HCEC 1CT (cell line): ENCODE measurements at regions not wholly inside any gene's neighbourhood (a gene's known extent, or its start where the extent isn't known, plus 50 kb on each side); places are given as distances from the start of the nearest gene placed in this dataset.
"Not testable (repeated sequence)": the region's sequence is repeated elsewhere in the genome, so short reads cannot be mapped to it uniquely, and the experiment has no call there.

Source experiments
- DNase-seq: peaks from one replicate; pipeline ENCODE4 v3.0.0-alpha.2; 2017

GRCh38 chr6:14502551-14502950 is 385.0 kb downstream of the CD83 start:
- no peak for DNase-seq

GRCh38 chr6:14505401-14505800 is 387.8 kb downstream of the CD83 start:
- DNase-seq = no peak

GRCh38 chr6:14506656-14507246 is 389.2 kb downstream of the CD83 start:
- no peak for DNase-seq

- no peak for DNase-seq
These were observed 391.5 kb downstream of the CD83 start for GRCh38 chr6:14509120-14509519.

GRCh38 chr6:14510038-14510437 is 392.5 kb downstream of the CD83 start:
- DNase-seq = no peak

- no peak for DNase-seq
These were observed 393.6 kb downstream of the CD83 start for GRCh38 chr6:14511061-14511586.

- DNase-seq = no peak
These were observed 394.7 kb downstream of the CD83 start for GRCh38 chr6:14512246-14512645.

- no peak for DNase-seq
These were observed 396.2 kb downstream of the CD83 start for GRCh38 chr6:14513496-14514393.

GRCh38 chr6:14516956-14517355 is 399.4 kb downstream of the CD83 start:
- DNase-seq = no peak

- no peak for DNase-seq
These were observed 400.0 kb downstream of the CD83 start for GRCh38 chr6:14517516-14518105.

- no peak for DNase-seq
These were observed 401.1 kb downstream of the CD83 start for GRCh38 chr6:14518515-14519217.

GRCh38 chr6:14520029-14520428 is 402.5 kb downstream of the CD83 start:
- DNase-seq = no peak

GRCh38 chr6:14520536-14520935 is 403.0 kb downstream of the CD83 start:
- DNase-seq = no peak

GRCh38 chr6:14521141-14521540 is 403.6 kb downstream of the CD83 start:
- DNase-seq = no peak

GRCh38 chr6:14521861-14522260 is 404.3 kb downstream of the CD83 start:
- not testable (repeated sequence) for DNase-seq

- DNase-seq = no peak
These were observed 406.7 kb downstream of the CD83 start for GRCh38 chr6:14524319-14524718.

GRCh38 chr6:14530385-14530784 is 412.8 kb downstream of the CD83 start:
- no peak for DNase-seq

GRCh38 chr6:14533446-14533845 is 415.9 kb downstream of the CD83 start:
- DNase-seq = peak; percentile 11

- no peak for DNase-seq
These were observed 419.5 kb downstream of the CD83 start for GRCh38 chr6:14537030-14537429.

- no peak for DNase-seq
These were observed 422.7 kb downstream of the CD83 start for GRCh38 chr6:14540276-14540675.

- no peak for DNase-seq
These were observed 423.4 kb downstream of the CD83 start for GRCh38 chr6:14540810-14541540.

- peak; percentile 72 for DNase-seq
These were observed 425.2 kb downstream of the CD83 start for GRCh38 chr6:14542670-14543366.
